IMR-90 (cell line): ENCODE measurements at regions not wholly inside any gene's neighbourhood (a gene's known extent, or its start where the extent isn't known, plus 50 kb on each side); places are given as distances from the start of the nearest gene placed in this dataset.

Source experiments
- ATAC-seq: fragments of 200-7000 bp; cut with Tn5 transposase; 2 replicates; pipeline ENCODE4 v1.9.1; 2020; ENCODE audit warnings: low read depth, mild to moderate bottlenecking, moderate library complexity
- BruUV-seq: library from RNA; stranded (reverse); fragments of 400-500 nt; replicated peaks from 2 replicates; lab custom pipeline; 2021; lab: Mats Ljungman, UMichigan
- CTCF ChIA-PET: fragments of 300-600 bp; formaldehyde crosslinking; extraction: SDS; loops from one replicate; lab custom pipeline; 2021; ENCODE audit warnings: antibody characterized with exemption; lab: Yijun Ruan, JAX
- POLR2A ChIA-PET: fragments of 300-600 bp; sonication (Branson Sonifier 250); formaldehyde crosslinking; loops from one replicate; lab custom pipeline; 2022; ENCODE audit warnings: antibody characterized with exemption; ENCODE audit not compliant: unreplicated experiment; lab: Charles Lee
- DNase-seq: peaks from one replicate; pipeline ENCODE4 v3.0.0; 2013
- H2AFZ ChIP-seq: replicated peaks from 2 replicates; pipeline ENCODE3; 2013; ENCODE audit warnings: low read length, mild to moderate bottlenecking; ENCODE audit not compliant: poor library complexity
- H2AK5ac ChIP-seq: 2 replicates; pipeline ENCODE4 v1.6.1; 2013; ENCODE audit warnings: low read depth, low read length, inconsistent platforms
- H2AK9ac ChIP-seq: replicated peaks from 2 replicates; pipeline ENCODE3; 2013; ENCODE audit warnings: mild to moderate bottlenecking, low read depth, low read length, moderate library complexity; ENCODE audit not compliant: poor library complexity
- H2BK120ac ChIP-seq: 2 replicates; pipeline ENCODE4 v1.6.1; 2013; ENCODE audit warnings: low read depth, low read length, inconsistent platforms
- H2BK15ac ChIP-seq: 3 replicates; pipeline ENCODE4 v1.6.1; 2013; ENCODE audit warnings: low read depth, low read length, inconsistent platforms
- H2BK20ac ChIP-seq: 2 replicates; pipeline ENCODE4 v1.6.1; 2013; ENCODE audit warnings: low read depth, mild to moderate bottlenecking, inconsistent platforms, low read length, moderate library complexity
- H2BK5ac ChIP-seq: 2 replicates; pipeline ENCODE4 v1.6.1; 2013; ENCODE audit warnings: mild to moderate bottlenecking, low read depth, low read length, inconsistent platforms; ENCODE audit not compliant: poor library complexity, severe bottlenecking
- H3K14ac ChIP-seq: replicated peaks from 2 replicates; pipeline ENCODE4 v1.6.1; 2013; ENCODE audit warnings: low read depth, low read length, inconsistent platforms
- H3K18ac ChIP-seq: 2 replicates; pipeline ENCODE4 v1.6.1; 2013; ENCODE audit warnings: low read depth, low read length, control low read depth
- H3K23ac ChIP-seq: 2 replicates; pipeline ENCODE4 v1.6.1; 2013; ENCODE audit warnings: low read depth, low read length, inconsistent platforms
- H3K27ac ChIP-seq: 2 replicates; pipeline ENCODE4 v1.5.1; 2013; ENCODE audit warnings: mild to moderate bottlenecking, control low read depth, low read length; ENCODE audit not compliant: insufficient read depth
- H3K27me3 ChIP-seq: 2 replicates; pipeline ENCODE4 v1.6.1; 2013; ENCODE audit warnings: low read length; ENCODE audit not compliant: control insufficient read depth, insufficient read depth
- H3K36me3 ChIP-seq: 2 replicates; pipeline ENCODE4 v1.6.1; 2013; ENCODE audit warnings: low read length, mixed read lengths; ENCODE audit not compliant: control insufficient read depth, insufficient read depth
- H3K4ac ChIP-seq: 2 replicates; pipeline ENCODE4 v1.6.1; 2013; ENCODE audit warnings: low read depth, low read length, inconsistent platforms
- H3K4me1 ChIP-seq: 2 replicates; pipeline ENCODE4 v1.6.1; 2013; ENCODE audit warnings: low read length, mixed read lengths; ENCODE audit not compliant: control insufficient read depth, insufficient read depth
- H3K4me2 ChIP-seq: 2 replicates; pipeline ENCODE4 v1.6.1; 2013; ENCODE audit warnings: low read depth, mild to moderate bottlenecking, control low read depth, low read length, moderate library complexity
- H3K4me3 ChIP-seq: 2 replicates; pipeline ENCODE4 v1.5.1; 2013; ENCODE audit warnings: low read depth, mild to moderate bottlenecking, control low read depth, low read length, moderate library complexity; ENCODE audit not compliant: insufficient read depth
- H3K56ac ChIP-seq: 2 replicates; pipeline ENCODE4 v1.6.1; 2013; ENCODE audit warnings: low read length, inconsistent platforms; ENCODE audit not compliant: insufficient read depth; ENCODE audit errors: extremely low read depth
- H3K79me1 ChIP-seq, 2 experiments: 2 replicates each; pipeline ENCODE4 v1.6.1; 2013; ENCODE audit warnings: low read length in 2 of 2, inconsistent platforms in 1 of 2, low read depth in 1 of 2
- H3K9ac ChIP-seq: 2 replicates; pipeline ENCODE4 v1.6.1; 2013; ENCODE audit warnings: low read depth, low read length, control low read depth
- H3K9me1 ChIP-seq: 2 replicates; pipeline ENCODE4 v1.6.1; 2013; ENCODE audit warnings: low read length, inconsistent platforms; ENCODE audit not compliant: insufficient read depth
- H3K9me3 ChIP-seq: 2 replicates; pipeline ENCODE4 v1.6.1; 2013; ENCODE audit warnings: low read length; ENCODE audit not compliant: control insufficient read depth, insufficient read depth
- H4K20me1 ChIP-seq: 2 replicates; pipeline ENCODE4 v1.6.1; 2013; ENCODE audit warnings: low read length, inconsistent platforms; ENCODE audit not compliant: insufficient read depth
- H4K5ac ChIP-seq: 2 replicates; pipeline ENCODE4 v1.6.1; 2013; ENCODE audit warnings: mild to moderate bottlenecking, low read depth, low read length, control low read depth
- H4K8ac ChIP-seq, 2 experiments: 2 replicates each; pipeline ENCODE4 v1.6.1; 2013; ENCODE audit warnings: low read depth in 2 of 2, low read length in 2 of 2, control low read depth in 1 of 2, inconsistent platforms in 1 of 2
- H4K91ac ChIP-seq: 2 replicates; pipeline ENCODE4 v1.6.1; 2013; ENCODE audit warnings: low read depth, low read length, inconsistent platforms; ENCODE audit not compliant: insufficient read depth
- BHLHE40 ChIP-seq: fragments of 150-350 bp; IDR thresholded peaks from 2 replicates; pipeline ENCODE4 v1.6.1; 2016; ENCODE audit warnings: mild to moderate bottlenecking, low read depth, low read length
- CEBPB ChIP-seq: IDR thresholded peaks from 2 replicates; pipeline ENCODE4 v1.6.1; 2012; ENCODE audit warnings: low read depth, low read length, improper control_type of control experiment
- CHD1 ChIP-seq: IDR thresholded peaks from 2 replicates; pipeline ENCODE4 v1.6.1; 2012; ENCODE audit warnings: low read depth, low read length, improper control_type of control experiment
- ELK1 ChIP-seq: fragments of 150-350 bp; IDR thresholded peaks from 2 replicates; pipeline ENCODE4 v1.6.1; 2016; ENCODE audit warnings: low read depth, mild to moderate bottlenecking, low read length, moderate library complexity, borderline replicate concordance
- FOS ChIP-seq: fragments of 150-350 bp; IDR thresholded peaks from 2 replicates; pipeline ENCODE4 v1.6.1; 2016; ENCODE audit warnings: low read depth, low read length
- MAFK ChIP-seq: IDR thresholded peaks from 2 replicates; pipeline ENCODE4 v1.6.1; 2012; ENCODE audit warnings: low read depth, low read length, improper control_type of control experiment
- MAZ ChIP-seq: IDR thresholded peaks from 2 replicates; pipeline ENCODE4 v1.6.1; 2012; ENCODE audit warnings: low read depth, mild to moderate bottlenecking, low read length, improper control_type of control experiment, moderate library complexity, borderline replicate concordance
- MXI1 ChIP-seq: IDR thresholded peaks from 2 replicates; pipeline ENCODE4 v1.6.1; 2012; ENCODE audit warnings: low read depth, mild to moderate bottlenecking, low read length, moderate library complexity, borderline replicate concordance
- NFE2L2 ChIP-seq: fragments of 150-350 bp; IDR thresholded peaks from 2 replicates; pipeline ENCODE4 v1.6.1; 2016; ENCODE audit warnings: low read depth, mild to moderate bottlenecking, low read length
- POLR2A ChIP-seq: IDR thresholded peaks from 2 replicates; pipeline ENCODE4 v1.6.1; 2012; ENCODE audit warnings: mild to moderate bottlenecking, low read depth, low read length
- RAD21 ChIP-seq: IDR thresholded peaks from 2 replicates; pipeline ENCODE4 v1.6.1; 2012; ENCODE audit warnings: low read length, improper control_type of control experiment
- RCOR1 ChIP-seq: IDR thresholded peaks from 2 replicates; pipeline ENCODE4 v1.6.1; 2012; ENCODE audit warnings: mild to moderate bottlenecking, low read length, improper control_type of control experiment; ENCODE audit not compliant: insufficient replicate concordance
- RFX5 ChIP-seq: IDR thresholded peaks from 2 replicates; pipeline ENCODE4 v1.8.0; 2012; ENCODE audit warnings: low read depth, mild to moderate bottlenecking, low read length, moderate library complexity
- SMC3 ChIP-seq: fragments of 150-350 bp; IDR thresholded peaks from 2 replicates; pipeline ENCODE4 v1.6.1; 2016; ENCODE audit warnings: low read depth, mild to moderate bottlenecking, antibody characterized with exemption, low read length, moderate library complexity
- WGBS, 2 experiments: methylation state at CpG; one replicate each; pipeline versions ENCODE4 v1.1.5 to v1.1.7; 2013; ENCODE audit warnings: missing lambda C conversion rate in 2 of 2; ENCODE audit not compliant: insufficient read length in 1 of 2; ENCODE audit errors: extremely low coverage in 2 of 2; 5-methylcytosine and 5-hydroxymethylcytosine counted together
- dilution Hi-C: fragments of 300-500 bp; cut with HindIII; formaldehyde crosslinking; loops from one replicate; pipeline ENCODE4 v1.14.3; 2018; ENCODE audit warnings: low sequenced_read_pairs; ENCODE audit not compliant: unreplicated experiment
- in situ Hi-C: fragments of 300-500 bp; cut with MboI; formaldehyde crosslinking; loops from 3 replicates; pipeline ENCODE4 v1.14.3; 2019; ENCODE audit warnings: low sequenced_read_pairs, inconsistent platforms, mixed read lengths
- intact Hi-C: fragments of 100-400 bp; cut with micrococcal nuclease; formaldehyde crosslinking; loops from 2 replicates; pipeline ENCODE4 v1.10.0; 2022
- TF ChIP-seq, protein P1 (sequence below): fragments of 150-350 bp; IDR thresholded peaks from 2 replicates; pipeline ENCODE4 v1.6.1; 2017; ENCODE audit warnings: mild to moderate bottlenecking, antibody characterized with exemption, low read length, low read depth

DNA sequence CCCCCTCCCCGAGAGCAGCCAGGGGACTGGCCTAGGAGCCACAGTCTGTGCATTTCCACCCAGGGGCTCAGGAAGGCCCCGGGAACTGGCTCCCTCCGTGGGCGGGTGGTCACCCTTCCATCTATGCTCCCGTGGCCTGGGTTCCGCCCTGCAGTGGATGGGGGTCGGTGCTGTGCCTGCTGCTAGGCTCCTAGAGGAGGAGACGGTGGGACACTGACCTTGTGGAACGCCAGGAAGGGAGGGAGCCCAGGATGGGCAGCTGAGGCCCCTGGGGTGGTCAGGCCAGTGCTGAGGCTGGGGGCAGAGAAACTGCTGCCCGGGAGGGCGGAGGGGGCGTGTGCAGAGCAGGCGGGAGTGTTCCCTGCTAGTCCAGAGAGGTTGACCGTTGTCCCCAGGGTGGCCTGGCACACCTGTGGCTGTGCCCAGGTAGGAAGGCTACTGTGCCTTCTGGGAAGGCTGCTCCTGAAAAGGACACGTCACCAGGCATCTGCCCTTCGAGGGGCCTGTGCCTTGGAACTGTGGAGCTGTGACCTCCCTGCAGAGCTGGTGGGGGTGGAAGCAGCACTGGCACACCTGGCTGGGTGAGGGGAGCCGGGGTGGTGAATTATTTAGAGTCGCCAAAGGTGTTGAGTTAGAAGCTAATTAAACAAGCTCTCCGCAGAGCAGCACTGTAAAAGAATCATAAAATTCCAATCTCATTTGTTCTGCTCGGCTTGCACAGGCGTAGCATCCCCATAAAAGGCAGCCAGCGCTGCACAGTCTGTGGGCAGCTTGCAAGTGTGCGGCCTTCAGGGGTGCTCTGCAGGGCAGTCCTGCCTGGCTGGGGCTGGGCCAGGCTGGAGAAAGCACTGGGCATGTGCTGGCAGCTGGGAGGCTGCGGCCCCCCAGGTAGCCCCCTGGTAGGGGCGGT lies 145.1 kb downstream of the KIF26A start:
- Histone ChIP-seq H3K4me2 (no peak overlapping the region), H3K4me3 (no peak overlapping the region), H2BK15ac (no peak overlapping the region), H3K14ac (no peak overlapping the region), H3K9me1 (no peaks in the 10 kb centered on the region), H4K5ac (no peak overlapping the region), H3K56ac (no peak overlapping the region), H3K4ac (no peak overlapping the region), H2AK9ac (no peak overlapping the region), H4K20me1 (no peaks in the 10 kb centered on the region), H2BK20ac (no peak overlapping the region), H4K8ac (no peak overlapping the region), H3K79me1 (no peaks in the 10 kb centered on the region), H2AFZ (no peak overlapping the region), H3K36me3 (no peaks in the 10 kb centered on the region), H3K4me1 (no peaks in the 10 kb centered on the region), H2BK5ac (no peak overlapping the region), H3K18ac (no peak overlapping the region), H3K9me3 (peaks cover 74% of the 10 kb centered on the region), H3K23ac (no peak overlapping the region), H3K27me3 (no peaks in the 10 kb centered on the region), H2AK5ac (no peak overlapping the region), H3K27ac (no peak overlapping the region), H3K9ac (no peak overlapping the region), H2BK120ac (no peak overlapping the region), H4K91ac (no peak overlapping the region)
- no peak for ATAC-seq
- no peak for DNase-seq
- intact Hi-C loops (no loop called here), dilution Hi-C loops (no loop called here), in situ Hi-C loops (no loop called here)
- BruUV-seq, result no TSS peak
- 73% methylated on average over 8 of the region's 25 CpGs; no CpG with 5 or more reads in 1 of the 2 experiments for WGBS, 2 experiments
- ChIA-PET CTCF (no interaction called here), POLR2A (no interaction called here)
- TF ChIP-seq CHD1 (no peak), SMC3 (no peak), MAZ (no peak), ELK1 (no peak), RCOR1 (no peak), MXI1 (no peak), CEBPB (no peak), BHLHE40 (no peak), MAFK (no peak), RAD21 (no peak), NFE2L2 (no peak), RFX5 (no peak), POLR2A (no peak), FOS (no peak)
- TF ChIP-seq, protein P1, sequence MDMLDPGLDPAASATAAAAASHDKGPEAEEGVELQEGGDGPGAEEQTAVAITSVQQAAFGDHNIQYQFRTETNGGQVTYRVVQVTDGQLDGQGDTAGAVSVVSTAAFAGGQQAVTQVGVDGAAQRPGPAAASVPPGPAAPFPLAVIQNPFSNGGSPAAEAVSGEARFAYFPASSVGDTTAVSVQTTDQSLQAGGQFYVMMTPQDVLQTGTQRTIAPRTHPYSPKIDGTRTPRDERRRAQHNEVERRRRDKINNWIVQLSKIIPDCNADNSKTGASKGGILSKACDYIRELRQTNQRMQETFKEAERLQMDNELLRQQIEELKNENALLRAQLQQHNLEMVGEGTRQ, result no peak
